DLD1 (cell line): ENCODE measurements at regions not wholly inside any gene's neighbourhood (a gene's known extent, or its start where the extent isn't known, plus 50 kb on each side); places are given as distances from the start of the nearest gene placed in this dataset.
"Not testable (repeated sequence)": the region's sequence is repeated elsewhere in the genome, so short reads cannot be mapped to it uniquely, and the experiment has no call there.

Source experiments
- in situ Hi-C: cut with HindIII; loops from 2 replicates; pipeline ENCODE4 v1.10.0; 2017; ENCODE audit warnings: low sequenced_read_pairs

DNA sequence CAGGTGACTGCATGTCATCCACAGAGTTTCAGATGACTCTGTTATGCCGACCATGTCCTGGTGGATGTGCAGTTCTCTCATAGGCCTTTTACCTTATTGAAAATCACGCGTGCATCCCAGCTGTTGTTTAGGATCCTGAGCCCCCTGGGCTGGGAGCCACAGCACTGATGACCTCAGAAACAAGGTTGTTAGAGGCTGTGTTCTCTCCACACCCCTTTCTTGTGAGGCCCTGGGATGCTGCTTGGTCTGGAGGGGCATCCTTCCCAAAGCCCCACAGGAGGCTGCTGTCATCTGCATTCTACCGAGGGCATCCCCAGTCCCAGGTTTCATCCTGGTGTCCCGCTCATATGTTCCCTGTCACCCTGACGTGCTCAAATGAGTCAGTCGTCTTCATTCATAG lies 76.5 kb upstream of the IRX4 start:
- in situ Hi-C loops, result no loop called here

DNA sequence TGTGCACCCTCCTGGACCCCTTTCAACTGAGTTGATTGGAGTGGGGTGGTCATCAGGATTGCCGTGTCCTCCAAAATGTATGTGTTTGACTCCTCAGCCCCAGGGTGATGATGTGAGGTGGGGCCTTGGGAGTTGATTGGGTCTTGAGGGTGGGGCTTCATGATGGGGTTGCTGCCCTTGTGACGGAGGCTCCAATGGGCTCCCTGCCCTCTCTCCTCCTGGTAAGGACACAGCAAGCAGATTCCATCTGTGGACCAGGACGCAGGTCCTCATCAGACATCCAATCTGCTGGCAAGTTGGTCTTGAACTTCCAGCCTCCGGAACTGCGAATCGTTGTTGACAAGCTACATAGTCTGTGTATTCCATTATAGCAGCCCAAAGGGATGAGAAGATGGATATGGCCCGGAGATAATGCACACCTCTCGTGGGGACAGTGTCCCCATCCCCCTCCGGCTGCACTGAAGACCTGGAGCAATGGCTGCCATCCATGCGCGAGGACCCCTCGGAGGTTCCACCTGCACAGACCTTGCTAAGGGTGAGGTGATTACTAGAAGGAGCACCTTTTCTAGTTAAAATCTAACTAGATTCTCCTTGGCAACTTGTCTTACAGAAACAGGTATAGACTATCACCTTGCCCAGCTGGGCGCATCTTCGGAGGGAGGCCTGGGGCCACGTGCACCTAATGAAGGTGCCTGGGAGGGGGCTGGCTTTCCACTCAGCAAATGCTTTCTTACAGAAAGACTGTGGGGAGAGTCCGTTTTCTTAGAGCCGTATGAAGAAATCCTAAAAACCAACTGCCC lies 75.7 kb upstream of the IRX4 start:
- in situ Hi-C loops, result no loop called here

DNA sequence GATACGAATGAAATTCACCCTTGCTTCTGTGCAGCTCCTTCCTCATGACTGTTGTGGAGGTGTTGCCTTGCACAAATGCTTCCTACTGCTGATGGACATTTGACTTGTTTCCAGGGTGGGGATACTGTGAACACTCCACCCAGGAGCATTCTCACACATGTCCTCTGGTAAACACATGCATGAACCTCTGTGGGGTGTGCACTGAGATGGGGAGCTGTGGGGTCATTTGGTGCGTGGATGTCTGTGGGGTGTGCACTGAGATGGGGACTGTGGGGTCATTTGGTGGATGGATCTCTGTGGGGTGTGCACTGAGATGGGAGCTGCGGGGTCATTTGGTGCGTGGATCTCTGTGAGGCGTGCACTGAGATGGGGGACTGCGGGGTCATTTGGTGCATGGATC lies 72.9 kb upstream of the IRX4 start:
- in situ Hi-C loops, result no loop called here

DNA sequence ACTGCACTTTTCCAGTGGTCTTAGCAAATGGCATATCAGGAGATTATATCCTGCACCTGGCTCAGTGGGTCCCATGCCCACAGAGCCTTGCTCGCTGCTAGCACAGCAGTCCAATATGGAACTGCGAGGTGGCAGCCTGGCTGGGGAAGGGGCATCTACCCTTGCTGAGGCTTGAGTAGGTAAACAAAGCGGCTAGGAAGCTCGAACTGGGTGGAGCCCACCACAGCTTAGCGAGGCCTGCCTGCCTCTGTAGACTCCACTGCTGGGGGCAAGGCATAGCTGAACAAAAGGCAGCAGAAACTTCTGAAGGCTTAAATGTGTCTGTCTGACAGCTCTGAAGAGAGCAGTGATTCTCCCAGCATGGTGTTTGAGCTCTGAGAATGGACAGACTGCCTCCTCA lies 71.0 kb upstream of the IRX4 start:
- in situ Hi-C loops, result not testable (repeated sequence)

DNA sequence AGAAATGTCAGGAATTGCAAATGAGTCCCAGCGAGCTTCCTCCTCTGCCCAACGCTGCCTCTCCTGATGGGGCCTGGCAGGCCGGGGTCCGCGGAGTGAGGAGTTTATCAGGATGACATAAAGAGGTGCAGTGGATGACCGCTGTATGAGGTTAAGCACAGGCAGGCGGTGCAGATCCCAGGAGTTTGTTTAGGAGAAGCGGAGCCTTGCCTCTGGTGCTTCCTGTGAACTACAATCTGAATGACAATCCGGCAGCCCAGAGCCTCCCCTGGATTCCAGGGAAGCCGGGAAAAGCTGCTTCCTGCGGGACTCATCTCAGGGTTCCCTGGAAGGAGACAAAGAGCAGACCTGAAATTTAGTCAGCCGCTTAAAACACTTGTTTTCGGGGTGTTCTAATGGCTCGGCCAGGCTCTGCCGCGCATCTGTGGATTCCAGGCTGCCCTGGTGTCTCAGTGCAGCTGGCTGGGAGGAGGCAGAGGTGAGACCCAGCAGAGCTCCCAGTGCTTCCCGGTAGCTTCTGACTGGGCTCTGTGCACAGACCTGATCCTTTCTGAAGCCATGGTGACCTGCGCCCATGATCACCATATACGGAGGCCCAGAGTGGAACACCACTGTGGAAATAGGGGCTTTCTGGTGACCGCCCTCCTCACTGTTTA lies 69.8 kb upstream of the IRX4 start:
- in situ Hi-C loops, result no loop called here

DNA sequence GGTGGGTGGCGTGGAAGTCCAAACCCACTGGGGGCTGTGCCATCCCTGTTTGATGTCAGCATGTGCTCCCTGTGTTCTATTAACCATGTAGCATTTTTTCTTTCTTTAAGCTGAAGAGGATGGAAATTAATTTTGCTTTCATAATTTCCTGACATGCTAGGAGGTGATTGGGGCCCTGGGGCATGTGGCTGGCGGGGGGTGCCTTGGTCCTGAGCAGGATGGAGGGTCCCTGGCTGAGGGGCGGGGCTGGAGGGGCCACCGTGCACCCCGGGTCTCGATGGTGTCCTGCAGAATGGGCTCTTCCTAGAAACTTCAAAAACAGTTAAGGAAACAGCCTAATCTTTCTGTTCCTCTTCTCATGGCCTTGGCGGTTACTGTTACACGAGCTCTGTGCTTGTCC lies 69.3 kb upstream of the IRX4 start:
- in situ Hi-C loops, result no loop called here

DNA sequence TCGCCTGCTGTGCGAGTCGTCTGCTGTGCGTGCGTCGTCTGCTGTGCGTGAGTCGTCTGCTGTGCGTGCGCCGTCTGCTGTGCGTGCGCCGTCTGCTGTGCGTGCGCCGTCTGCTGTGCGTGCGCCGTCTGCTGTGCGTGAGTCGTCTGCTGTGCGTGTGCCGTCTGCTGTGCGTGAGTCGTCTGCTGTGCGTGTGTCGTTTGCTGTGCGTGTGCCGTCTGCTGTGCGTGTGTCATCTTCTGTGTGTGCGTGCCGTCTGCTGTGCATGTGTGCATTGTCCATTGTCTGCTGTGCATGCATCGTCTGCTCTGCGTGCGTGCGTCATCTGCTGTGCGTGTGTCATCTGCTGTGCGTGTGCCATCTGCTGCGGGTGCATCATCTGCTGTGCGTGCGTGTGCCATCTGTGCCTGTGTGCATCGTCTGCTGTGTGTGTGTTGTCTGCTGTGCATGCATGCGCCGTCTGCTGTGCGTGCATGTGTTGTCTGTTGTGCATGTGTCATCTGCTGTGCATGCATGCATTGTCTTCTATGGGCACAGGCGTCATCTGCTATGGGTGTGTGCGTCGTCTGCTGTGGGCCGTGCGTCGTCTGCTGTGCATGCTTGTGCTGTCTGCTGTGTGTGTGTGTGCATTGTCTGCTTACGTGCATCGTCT lies 68.6 kb upstream of the IRX4 start:
- in situ Hi-C loops, result no loop called here

DNA sequence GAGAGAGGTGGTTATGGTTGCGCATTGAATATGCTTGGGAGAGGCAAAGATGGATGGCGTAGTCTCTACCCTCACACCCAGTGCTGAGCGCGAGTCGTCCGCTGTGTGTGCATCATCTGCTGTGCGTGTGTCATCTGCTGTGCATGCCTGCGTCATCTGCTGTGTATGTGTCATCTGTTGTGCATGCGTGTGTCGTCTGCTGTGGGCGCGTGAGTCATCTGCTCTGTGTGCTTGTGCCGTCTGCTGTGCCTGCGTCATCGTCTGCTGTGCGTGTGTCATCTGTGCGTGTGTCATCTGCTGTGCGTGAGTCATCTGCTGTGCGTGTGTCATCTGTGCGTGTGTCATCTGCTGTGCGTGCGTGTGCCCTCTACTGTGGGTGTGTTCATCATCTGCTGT lies 68.0 kb upstream of the IRX4 start:
- in situ Hi-C loops, result no loop called here

DNA sequence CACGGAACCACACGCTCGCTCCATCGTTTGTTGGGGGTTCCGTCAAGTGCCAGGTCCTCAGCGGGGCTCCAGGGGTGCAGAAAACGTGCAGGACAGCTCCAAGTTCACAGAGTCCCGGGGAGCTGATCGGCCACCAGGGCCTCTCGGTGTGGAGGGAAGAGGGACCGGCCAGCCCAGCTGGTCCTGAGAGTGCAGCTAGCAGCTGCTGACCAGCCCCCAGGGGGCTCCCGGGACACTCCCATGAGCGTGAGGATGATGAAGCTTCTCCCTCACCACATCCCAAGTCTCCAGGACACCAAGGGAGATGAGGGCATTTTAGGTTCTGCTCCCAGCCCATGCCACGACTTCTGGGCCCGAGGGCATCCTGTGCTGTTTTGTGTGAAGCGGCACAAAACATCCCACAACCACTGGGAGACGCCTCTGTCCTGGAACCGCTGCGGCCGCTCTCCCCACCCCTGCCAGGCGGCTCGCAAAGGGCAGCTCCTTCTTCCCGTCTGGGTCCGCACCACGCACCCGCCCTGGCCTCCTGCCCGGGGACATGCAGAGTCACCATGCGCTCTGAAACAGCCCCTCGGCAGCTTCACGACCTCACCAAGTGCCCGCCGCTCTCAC lies 67.5 kb upstream of the IRX4 start:
- in situ Hi-C loops, result no loop called here

DNA sequence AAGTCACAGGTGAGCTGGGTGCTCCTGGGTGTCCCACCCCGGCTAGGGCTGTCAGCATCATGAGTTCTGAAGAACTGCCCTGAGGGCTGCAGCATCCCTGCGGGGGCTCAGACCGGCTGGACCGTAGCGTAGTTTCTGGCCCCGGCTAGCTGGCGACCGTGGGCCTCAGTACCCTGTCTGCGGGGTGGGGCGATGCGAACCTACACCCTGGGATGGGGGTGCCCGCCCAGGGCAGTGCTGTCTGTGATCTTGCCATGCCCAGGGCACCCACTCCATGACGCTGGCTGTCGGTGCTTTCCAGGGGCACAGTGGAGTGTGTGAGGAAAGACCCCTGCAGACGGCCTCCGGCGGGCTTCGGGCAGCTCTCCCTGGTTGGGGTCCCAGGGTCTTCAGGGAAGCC lies 66.5 kb upstream of the IRX4 start:
- in situ Hi-C loops, result no loop called here

DNA sequence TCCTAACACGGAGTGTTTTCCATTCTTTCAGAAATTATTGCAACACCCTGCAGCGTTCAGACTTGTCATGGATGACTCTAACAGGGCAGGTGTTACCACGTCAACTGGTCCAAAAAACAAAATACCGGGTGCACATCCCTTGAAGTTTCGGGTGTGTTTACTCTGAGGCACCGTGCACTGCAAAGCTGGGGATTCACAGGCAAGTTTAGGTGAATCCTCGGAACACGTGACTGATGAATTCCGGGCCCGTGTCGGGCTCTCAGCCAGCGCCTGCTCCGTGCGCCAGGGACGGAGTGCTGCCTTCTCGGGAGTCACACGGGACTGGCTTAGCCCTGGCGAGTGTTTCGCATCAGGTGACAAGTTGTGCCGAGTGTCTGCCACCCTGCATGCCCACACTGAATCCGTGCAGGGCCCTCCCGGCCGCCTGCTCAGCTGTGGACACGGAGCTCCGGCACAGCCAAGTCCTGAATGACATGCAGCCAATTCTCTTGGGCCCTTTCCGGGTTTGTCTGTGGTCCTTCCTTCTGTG lies 66.0 kb upstream of the IRX4 start:
- in situ Hi-C loops, result no loop called here

DNA sequence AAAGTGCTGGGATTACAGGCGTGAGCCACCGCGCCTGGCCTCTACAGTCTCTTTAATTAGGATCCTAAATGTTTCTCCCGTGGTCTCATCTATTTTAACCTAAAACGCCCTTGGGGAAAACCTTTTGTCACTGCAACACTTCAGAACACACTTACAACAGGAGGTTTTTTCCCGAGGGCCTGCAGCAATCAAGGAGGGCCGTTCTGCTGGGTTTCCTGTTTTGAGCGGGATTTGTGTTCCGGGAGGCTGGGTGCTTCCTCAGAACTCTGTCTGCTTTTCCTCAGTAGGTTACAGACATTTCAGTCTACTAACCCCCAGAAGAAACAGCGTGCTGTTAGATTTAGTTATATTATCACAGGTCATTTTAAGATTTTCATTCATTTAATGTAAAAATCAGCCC lies 65.4 kb upstream of the IRX4 start:
- in situ Hi-C loops, result no loop called here

DNA sequence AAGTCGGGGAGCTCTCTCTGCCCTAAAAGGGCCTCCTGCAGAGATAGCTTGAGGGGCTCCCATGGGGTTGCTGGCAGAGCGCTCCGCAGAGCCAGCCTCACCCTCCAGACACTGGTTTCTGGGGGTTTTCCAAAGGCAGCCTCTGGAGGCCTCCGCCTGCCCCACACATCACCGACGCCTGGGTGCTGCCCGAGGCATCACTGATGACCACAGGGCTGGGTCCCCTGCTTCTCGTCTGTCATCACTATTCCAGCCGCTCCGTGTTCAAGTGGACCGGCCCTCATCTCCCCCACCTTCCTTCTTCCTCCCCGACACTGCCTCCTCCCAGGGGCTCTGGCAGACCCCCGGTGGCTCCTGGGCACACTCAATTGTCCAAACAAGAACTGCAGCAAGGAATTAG lies 64.1 kb upstream of the IRX4 start:
- in situ Hi-C loops, result no loop called here

DNA sequence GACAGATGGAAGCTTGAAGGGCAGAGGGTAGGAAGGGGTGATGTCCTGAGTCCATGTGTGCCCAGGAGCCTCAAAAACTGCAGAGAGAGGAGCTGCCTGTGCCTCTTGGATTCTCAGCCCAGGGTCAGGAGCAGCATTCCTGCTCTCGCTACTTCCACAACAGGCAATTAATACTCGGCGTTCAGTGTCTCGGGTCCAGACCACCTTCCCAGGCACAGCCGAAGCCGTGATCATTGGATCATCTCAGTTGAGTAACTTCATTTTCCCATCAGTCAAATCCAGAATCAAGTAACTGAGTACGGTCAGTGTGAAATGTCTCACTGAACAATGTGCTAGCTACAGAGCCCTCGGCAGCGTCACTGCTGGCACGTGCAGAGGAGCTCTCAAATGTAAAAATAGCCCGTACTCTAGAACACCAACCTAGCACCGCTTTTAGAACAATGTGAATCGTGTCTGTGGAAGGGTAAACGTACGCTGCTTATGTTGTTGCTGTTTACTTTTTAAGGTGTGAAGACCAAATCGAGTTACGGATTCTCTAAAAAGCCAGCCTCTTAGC lies 63.5 kb upstream of the IRX4 start:
- in situ Hi-C loops, result no loop called here

DNA sequence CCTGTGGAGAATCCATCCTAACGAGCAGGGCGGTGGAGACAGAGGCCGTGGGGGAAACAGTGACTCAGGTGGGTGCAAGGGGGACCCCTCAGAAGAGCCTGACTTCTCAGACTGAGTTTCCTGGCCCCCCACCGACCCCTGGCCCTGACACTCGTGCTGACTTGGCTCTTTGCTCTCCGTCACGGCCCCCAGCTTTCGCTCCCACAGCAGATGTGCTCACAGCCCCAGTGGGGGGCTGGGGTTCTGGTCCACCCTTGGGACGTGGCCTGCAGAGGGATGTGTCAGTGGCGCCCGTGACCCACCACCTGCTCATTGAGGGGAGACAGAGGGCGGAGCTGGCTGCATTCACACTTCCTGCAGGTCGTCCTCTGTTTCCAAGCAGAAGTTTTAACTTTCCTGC lies 62.9 kb upstream of the IRX4 start:
- in situ Hi-C loops, result no loop called here

DNA sequence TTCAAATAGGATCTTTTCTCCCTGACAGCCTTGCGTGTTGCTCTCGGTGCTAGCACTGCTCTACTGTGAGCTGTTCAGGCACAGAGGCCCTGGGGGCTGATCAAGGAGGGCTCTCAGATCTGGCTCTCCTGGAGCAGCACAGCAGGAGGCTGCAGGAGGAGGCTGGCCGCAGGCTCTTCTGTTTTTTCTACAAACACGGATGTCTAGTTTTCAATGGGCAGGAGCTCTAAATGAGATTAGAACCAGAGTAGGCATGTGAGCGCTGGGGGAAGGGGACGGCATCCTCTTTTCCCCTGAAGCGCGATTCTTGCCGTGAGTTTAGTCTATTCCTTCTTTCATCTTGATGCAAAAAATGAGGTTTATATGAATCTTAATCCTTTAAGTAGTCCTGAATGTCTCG lies 61.7 kb upstream of the IRX4 start:
- in situ Hi-C loops, result no loop called here

DNA sequence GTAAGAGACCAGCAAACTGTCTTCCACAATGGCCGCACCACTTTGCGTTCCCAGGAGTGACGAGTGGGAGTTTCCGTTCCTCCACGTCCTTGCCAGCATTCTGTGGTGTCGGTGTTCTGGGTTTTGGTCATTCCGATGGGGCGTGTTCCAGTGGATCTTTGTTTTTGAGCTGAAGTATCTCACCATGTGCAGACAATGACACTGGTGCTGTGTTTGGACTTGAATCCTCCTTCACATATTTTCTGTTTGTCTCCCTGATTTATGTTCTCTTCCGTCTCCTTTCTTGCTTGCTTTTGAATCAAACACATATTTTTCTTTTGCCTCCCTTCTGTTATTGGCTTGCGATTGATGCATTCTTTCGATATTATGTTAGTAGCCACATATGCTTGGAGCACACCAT lies 60.8 kb upstream of the IRX4 start:
- in situ Hi-C loops, result no loop called here

DNA sequence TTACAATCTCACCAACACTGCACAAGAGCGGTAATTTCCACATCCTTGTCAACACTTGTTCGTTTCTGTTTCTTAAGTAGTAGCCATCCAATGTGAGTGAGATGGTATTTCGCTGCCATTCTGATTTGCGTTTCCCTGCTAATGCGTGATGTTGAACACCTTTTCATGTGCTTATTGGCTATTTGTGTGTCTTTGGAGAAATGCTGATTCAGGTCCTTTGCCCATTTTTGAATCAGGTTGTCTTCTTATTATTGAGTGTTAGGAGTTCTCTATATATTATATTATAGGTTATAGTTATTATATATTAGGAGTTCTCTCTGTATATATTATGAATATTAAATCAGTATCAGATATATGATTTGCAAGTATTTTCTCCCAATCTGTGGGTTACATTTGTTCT lies 59.9 kb upstream of the IRX4 start:
- in situ Hi-C loops, result no loop called here

DNA sequence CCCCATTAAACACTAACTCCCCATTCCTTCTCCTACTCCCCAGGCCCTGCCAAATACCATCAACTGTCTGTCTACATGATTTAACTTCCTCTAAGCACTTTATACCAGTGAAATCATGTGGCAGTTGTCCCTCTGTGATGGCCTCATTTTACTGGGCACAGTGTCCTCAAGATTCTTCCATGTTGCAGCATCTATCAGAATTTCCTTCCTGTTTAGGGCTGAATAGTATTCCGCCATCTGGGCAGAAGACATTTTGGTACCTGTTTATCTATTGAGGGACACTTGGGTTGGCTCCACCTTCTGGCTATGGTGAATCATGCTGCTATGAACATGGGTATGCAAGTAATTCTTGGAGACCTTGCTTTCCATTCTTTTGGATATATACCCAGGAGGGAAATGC lies 59.4 kb upstream of the IRX4 start:
- in situ Hi-C loops, result no loop called here

DNA sequence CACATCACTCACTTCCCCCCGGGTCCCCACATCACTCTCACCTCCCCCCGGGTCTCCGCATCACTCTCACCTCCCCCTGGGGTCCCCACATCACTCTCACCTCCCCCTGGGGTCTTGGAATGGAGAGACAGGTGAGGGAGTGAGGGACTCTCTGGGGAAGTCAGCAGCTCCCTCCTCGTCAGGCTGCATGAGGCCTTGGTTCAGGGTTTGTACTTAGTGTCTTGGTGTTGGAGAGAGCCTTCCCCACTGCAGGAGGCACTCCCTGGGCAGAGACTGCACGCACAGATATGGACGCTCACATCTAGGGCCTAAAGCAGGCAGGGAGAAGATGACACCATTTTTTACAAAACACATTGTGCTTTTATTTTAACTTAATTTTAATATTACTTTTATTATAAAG lies 56.5 kb upstream of the IRX4 start:
- in situ Hi-C loops, result no loop called here

DNA sequence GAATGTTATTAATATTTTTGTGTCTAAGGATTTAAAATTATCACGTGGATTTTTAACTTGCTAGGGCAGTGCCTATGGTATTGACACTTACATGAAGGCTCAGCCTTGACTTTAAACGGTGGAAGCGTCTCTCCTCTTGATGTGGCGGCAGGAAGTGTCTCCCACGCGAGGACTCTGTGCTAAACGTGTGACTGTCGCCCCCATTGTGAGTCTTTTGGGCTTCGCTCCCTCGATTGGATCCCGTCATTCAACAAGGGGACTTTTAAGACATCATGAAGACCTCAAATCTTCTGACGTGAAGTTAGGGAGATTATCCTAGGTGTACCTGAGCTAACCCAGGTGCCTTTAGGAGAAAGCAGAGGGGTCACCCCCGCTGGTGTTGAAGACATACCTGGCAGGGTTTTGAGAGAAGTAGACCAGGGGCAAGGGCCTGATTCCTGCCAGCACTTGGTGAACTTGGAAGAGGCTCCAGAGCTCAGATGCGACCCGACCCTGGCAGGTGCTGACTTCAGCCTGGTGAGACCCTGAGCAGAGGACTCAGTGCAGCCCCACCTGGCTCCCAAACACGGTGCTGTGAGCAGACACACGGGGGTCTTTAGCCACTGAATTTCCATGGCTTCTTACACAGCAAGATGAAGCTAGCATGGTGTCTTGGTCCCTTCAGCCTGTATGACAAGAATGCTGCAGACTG lies 55.7 kb upstream of the IRX4 start:
- in situ Hi-C loops, result no loop called here
